ENCODE measurements at regions not wholly inside any gene's neighbourhood (a gene's known extent, or its start where the extent isn't known, plus 50 kb on each side); places are given as distances from the start of the nearest gene placed in this dataset.

GRCh38 chr3:34283751-34284150, 485.3 kb downstream of the PDCD6IP start:
- Mint-ChIP-seq H3K4me1 (peaks cover 5% of the 10 kb centered on the region; the same call in 1 of the 2 replicates), H3K27me3 (ENCODE audit: low read depth) (no peaks in the 10 kb centered on the region; the same call in 1 of the 2 replicates), H3K27ac (no peak overlapping the region), H3K9me3 (peaks cover 15% of the 10 kb centered on the region), H3K4me3 (no peak overlapping the region), H3K36me3 (no peaks in the 10 kb centered on the region)
- ChIA-PET POLR2A (no interaction called here), CTCF (no interaction called here)
- ATAC-seq (no peak), DNase-seq (ENCODE audit: low spot score) (no peak)
- no peak for TF ChIP-seq ELF4 (CRISPR knock-in tag; IDR thresholded peaks at IDR 0.05; ENCODE audit: low read depth)

- Mint-ChIP-seq H3K4me3 (no peak overlapping the region), H3K27ac (no peak overlapping the region), H3K9me3 (peaks cover 15% of the 10 kb centered on the region), H3K27me3 (ENCODE audit: low read depth) (no peaks in the 10 kb centered on the region; the same call in 1 of the 2 replicates), H3K36me3 (no peaks in the 10 kb centered on the region), H3K4me1 (no peaks in the 10 kb centered on the region)
- CTCF ChIA-PET, result interaction anchor here (0.7 to 1.5 kb wide), 2 partner anchors 25 to 36 kb away, joined by 3 to 5 read pairs; no protein-coding TSS in a partner anchor
- DNase-seq (ENCODE audit: low spot score), result no peak
- POLR2A ChIA-PET, result no interaction called here
- TF ChIP-seq ZNF263 (CRISPR knock-in tag; IDR thresholded peaks at IDR 0.05; ENCODE audit: low read depth) (no peak), ZNF423 (CRISPR knock-in tag; IDR thresholded peaks at IDR 0.05) (no peak), USF1 (CRISPR knock-in tag; IDR thresholded peaks at IDR 0.05) (peak; percentile 91), HMGXB4 (CRISPR knock-in tag; IDR thresholded peaks at IDR 0.05) (no peak), USF2 (CRISPR knock-in tag; IDR thresholded peaks at IDR 0.05) (peak; percentile 93)
- peak; percentile 63 for ATAC-seq
Measured at GRCh38 chr3:34284959-34285826, 486.8 kb downstream of the PDCD6IP start.

GRCh38 chr3:34285827-34286188, 487.4 kb downstream of the PDCD6IP start:
- Mint-ChIP-seq H3K9me3 (peaks cover 15% of the 10 kb centered on the region), H3K27me3 (ENCODE audit: low read depth) (no peaks in the 10 kb centered on the region; the same call in 1 of the 2 replicates), H3K36me3 (no peaks in the 10 kb centered on the region), H3K4me3 (no peak overlapping the region), H3K4me1 (no peaks in the 10 kb centered on the region), H3K27ac (no peak overlapping the region)
- POLR2A ChIA-PET, result no interaction called here
- TF ChIP-seq GABPB1 (CRISPR knock-in tag; IDR thresholded peaks at IDR 0.05) (no peak), TCF7 (CRISPR knock-in tag; IDR thresholded peaks at IDR 0.05; ENCODE audit: low read depth) (no peak), JAZF1 (CRISPR knock-in tag; IDR thresholded peaks at IDR 0.05) (no peak), ESRRA (CRISPR knock-in tag; IDR thresholded peaks at IDR 0.05; ENCODE audit: borderline replicate concordance) (no peak), CDX4 (CRISPR knock-in tag; IDR thresholded peaks at IDR 0.05; ENCODE audit: borderline replicate concordance) (no peak), MAX (CRISPR knock-in tag; IDR thresholded peaks at IDR 0.05) (no peak), EMX1 (CRISPR knock-in tag; IDR thresholded peaks at IDR 0.05) (no peak), ZNF263 (CRISPR knock-in tag; IDR thresholded peaks at IDR 0.05; ENCODE audit: low read depth) (no peak), ZNF317 (CRISPR knock-in tag; IDR thresholded peaks at IDR 0.05; ENCODE audit: borderline replicate concordance, low read depth) (no peak)
- DNase-seq (ENCODE audit: low spot score) (no peak), ATAC-seq (no peak)
- CTCF ChIA-PET, result interaction anchor here (1.5 kb wide), 1 partner anchor 26 kb away, joined by 5 read pairs; no protein-coding TSS in a partner anchor

All from WTC11 (cell line).